ENCODE measurements at regions not wholly inside any gene's neighbourhood (a gene's known extent, or its start where the extent isn't known, plus 50 kb on each side); places are given as distances from the start of the nearest gene placed in this dataset.

GRCh38 chr10:58942724-58943123 is 233.7 kb upstream of the PHYHIPL start:
- no peak for TF ChIP-seq CTCF (IDR thresholded peaks at IDR 0.05; ENCODE audit: unreplicated experiment)
- peaks cover 33% of the 10 kb centered on the region for H3K9me3 Mint-ChIP-seq
- no peaks in the 10 kb centered on the region for H3K27me3 Mint-ChIP-seq (ENCODE audit: low read depth)
- peaks cover 6% of the 10 kb centered on the region for H3K4me1 Mint-ChIP-seq
- no peaks in the 10 kb centered on the region for H3K36me3 Mint-ChIP-seq
- no peak overlapping the region for H3K4me3 Mint-ChIP-seq
- no peak overlapping the region for H3K27ac Mint-ChIP-seq
- no peak for DNase-seq (ENCODE audit: low spot score in 2 of 2, unreplicated experiment in 2 of 2)

- H3K4me1 Mint-ChIP-seq, result peaks cover 6% of the 10 kb centered on the region
- H3K36me3 Mint-ChIP-seq, result no peaks in the 10 kb centered on the region
- TF ChIP-seq CTCF (IDR thresholded peaks at IDR 0.05; ENCODE audit: unreplicated experiment), result no peak
- no peak for DNase-seq (ENCODE audit: low spot score in 2 of 2, unreplicated experiment in 2 of 2)
- H3K27ac Mint-ChIP-seq, result no peak overlapping the region
- no peaks in the 10 kb centered on the region for H3K27me3 Mint-ChIP-seq (ENCODE audit: low read depth)
- no peak overlapping the region for H3K4me3 Mint-ChIP-seq
- H3K9me3 Mint-ChIP-seq, result peaks cover 33% of the 10 kb centered on the region
Measured at GRCh38 chr10:58943256-58943890, 233.1 kb upstream of the PHYHIPL start.

- TF ChIP-seq CTCF (IDR thresholded peaks at IDR 0.05; ENCODE audit: unreplicated experiment), result no peak
- H3K27ac Mint-ChIP-seq, result no peak overlapping the region
- H3K27me3 Mint-ChIP-seq (ENCODE audit: low read depth), result no peaks in the 10 kb centered on the region
- no peaks in the 10 kb centered on the region for H3K36me3 Mint-ChIP-seq
- no peak overlapping the region for H3K4me3 Mint-ChIP-seq
- peaks cover 33% of the 10 kb centered on the region for H3K9me3 Mint-ChIP-seq
- DNase-seq (ENCODE audit: low spot score in 2 of 2, unreplicated experiment in 2 of 2), result no peak
- peaks cover 6% of the 10 kb centered on the region for H3K4me1 Mint-ChIP-seq
Measured at GRCh38 chr10:58943960-58944359, 232.5 kb upstream of the PHYHIPL start.

- H3K4me3 Mint-ChIP-seq, result no peak overlapping the region
- H3K27me3 Mint-ChIP-seq (ENCODE audit: low read depth), result no peaks in the 10 kb centered on the region
- H3K36me3 Mint-ChIP-seq, result no peaks in the 10 kb centered on the region
- peaks cover 19% of the 10 kb centered on the region for H3K9me3 Mint-ChIP-seq
- TF ChIP-seq CTCF (IDR thresholded peaks at IDR 0.05; ENCODE audit: unreplicated experiment), result no peak
- DNase-seq (ENCODE audit: low spot score in 2 of 2, unreplicated experiment in 2 of 2), result no peak
- H3K27ac Mint-ChIP-seq, result no peak overlapping the region
- H3K4me1 Mint-ChIP-seq, result peaks cover 9% of the 10 kb centered on the region
Measured at GRCh38 chr10:58948303-58948702, 228.1 kb upstream of the PHYHIPL start.

- no peak for TF ChIP-seq CTCF (IDR thresholded peaks at IDR 0.05; ENCODE audit: unreplicated experiment)
- DNase-seq (ENCODE audit: low spot score in 2 of 2, unreplicated experiment in 2 of 2), result no peak
- Mint-ChIP-seq H3K27ac (no peak overlapping the region), H3K36me3 (no peaks in the 10 kb centered on the region), H3K4me1 (peaks cover 11% of the 10 kb centered on the region), H3K4me3 (no peak overlapping the region), H3K9me3 (peaks cover 7% of the 10 kb centered on the region), H3K27me3 (ENCODE audit: low read depth) (no peaks in the 10 kb centered on the region)
Measured at GRCh38 chr10:58950618-58951017, 225.8 kb upstream of the PHYHIPL start.

GRCh38 chr10:58951087-58951486 is 225.4 kb upstream of the PHYHIPL start:
- no peak for TF ChIP-seq CTCF (IDR thresholded peaks at IDR 0.05; ENCODE audit: unreplicated experiment)
- Mint-ChIP-seq H3K36me3 (no peaks in the 10 kb centered on the region), H3K27ac (no peak overlapping the region), H3K27me3 (ENCODE audit: low read depth) (no peaks in the 10 kb centered on the region), H3K9me3 (peaks cover 4% of the 10 kb centered on the region), H3K4me1 (peaks cover 16% of the 10 kb centered on the region), H3K4me3 (no peak overlapping the region)
- no peak for DNase-seq (ENCODE audit: low spot score in 2 of 2, unreplicated experiment in 2 of 2)
